Amniotic stem cell (primary cell): ENCODE measurements at regions not wholly inside any gene's neighbourhood (a gene's known extent, or its start where the extent isn't known, plus 50 kb on each side); places are given as distances from the start of the nearest gene placed in this dataset.

Experiments used
- DNase-seq: peaks from one replicate; lab custom pipeline; 2025; lab: John Stamatoyannopoulos, UW

DNA sequence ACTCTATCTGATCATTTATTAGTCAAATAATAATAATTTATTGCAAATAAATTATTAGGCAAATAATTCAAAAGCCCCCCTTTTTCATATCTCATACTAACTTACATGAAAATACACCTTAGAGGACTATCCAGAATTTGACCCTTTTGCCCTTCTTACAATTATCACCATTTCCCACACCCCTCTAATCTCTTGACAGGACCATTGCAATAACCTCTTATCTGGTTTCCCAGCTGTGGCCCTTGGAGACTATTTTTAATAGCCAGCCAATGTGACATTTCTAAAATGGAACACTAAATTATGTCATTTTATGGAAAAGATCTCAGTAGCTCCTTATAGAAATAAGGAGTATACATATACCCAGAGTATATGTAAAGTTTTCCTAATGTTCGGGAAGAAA, 588.4 kb upstream of the COX7C start:
- no peak for DNase-seq

DNA sequence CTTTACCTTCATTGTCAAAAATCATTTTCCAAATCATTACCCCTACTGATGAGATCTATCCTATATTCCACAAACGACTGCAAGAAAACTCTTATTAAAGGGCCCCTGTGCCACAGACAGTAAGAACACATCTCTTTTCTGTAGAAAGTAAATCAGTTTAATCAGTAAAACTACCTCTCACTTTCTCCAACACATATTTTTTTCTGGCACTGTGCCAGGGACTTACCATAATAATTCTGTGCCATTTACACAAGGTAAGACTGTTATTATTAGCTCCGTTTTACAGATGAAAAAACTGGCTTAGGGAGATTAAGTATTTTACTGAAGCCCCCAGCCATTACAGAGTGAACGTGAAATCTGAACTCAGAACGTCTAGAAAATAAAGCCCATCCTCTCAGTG, 587.0 kb upstream of the COX7C start:
- DNase-seq: no peak

DNA sequence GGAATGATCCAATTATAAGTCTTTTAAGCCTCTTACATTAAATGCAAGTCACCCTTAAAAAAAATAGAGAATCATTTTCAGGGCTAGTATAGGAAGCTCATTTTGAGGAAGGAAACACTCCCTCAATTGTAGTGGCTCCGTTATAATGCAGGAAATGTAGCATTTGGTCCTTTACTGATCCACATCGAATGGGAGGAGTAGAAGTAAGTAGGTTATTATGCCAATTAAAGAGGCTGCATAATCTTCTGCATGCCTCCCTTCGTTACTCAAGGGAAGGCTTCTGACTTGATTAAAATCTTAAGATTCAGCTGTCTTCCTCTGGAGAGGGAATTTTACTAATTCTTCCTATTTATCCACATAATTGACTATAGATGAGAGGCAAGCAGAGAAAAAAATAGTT, 579.2 kb upstream of the COX7C start:
- DNase-seq: no peak

DNA sequence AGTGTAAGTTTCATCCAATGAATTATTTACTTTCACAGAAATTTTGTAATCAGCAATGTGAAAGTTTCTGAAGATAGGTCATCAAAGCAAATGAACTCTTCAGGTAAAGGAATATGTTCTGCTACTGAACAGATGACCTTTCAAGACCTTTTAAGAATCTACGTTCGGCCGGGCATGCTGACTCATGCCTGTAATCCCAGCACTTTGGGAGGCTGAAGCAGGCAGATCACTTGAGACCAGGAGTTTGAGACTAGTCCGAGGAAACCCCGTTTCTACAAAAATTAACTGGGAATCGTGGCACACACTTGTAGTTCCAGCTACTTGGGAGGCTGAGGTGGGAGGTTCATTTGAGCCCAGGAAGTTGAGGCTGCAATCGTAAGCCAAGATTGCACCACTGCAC, 578.4 kb upstream of the COX7C start:
- no peak for DNase-seq

DNA sequence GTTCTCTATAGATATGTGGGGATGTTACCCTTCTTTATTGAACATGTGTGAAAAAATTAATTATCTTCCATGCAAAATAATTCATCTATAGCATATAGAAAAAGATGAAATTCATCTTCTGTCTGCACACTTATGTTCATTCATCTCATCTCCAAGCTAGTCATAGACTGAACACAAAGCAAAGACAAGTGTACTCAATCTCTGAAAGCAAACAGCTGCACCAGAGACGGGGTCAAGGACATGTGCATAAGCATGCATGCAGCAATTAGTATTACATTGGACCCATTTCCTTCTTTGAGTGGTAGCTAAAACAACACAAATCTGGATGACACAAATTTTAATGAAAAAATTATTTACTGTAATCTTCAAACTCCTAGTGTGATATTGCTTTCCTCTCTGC, 547.0 kb upstream of the COX7C start:
- no peak for DNase-seq

DNA sequence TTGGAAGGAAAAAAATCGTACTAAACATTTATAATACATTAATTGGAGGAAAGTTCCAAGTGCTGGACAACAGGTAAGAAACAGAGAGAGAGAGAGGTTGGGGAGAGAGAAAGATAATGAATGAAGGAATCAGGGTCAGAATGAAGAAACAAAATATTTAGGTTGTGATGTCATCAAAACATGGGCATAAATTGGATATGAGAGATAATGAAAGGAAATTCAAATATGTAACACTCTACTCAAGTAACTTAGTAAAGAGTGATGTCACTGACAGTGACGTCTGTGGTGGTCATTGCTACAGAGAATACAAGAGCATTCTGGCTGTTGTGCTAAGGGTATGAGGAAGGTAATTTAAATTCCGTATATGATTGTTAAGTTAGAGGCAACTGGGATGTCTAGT, 543.4 kb upstream of the COX7C start:
- no peak for DNase-seq

DNA sequence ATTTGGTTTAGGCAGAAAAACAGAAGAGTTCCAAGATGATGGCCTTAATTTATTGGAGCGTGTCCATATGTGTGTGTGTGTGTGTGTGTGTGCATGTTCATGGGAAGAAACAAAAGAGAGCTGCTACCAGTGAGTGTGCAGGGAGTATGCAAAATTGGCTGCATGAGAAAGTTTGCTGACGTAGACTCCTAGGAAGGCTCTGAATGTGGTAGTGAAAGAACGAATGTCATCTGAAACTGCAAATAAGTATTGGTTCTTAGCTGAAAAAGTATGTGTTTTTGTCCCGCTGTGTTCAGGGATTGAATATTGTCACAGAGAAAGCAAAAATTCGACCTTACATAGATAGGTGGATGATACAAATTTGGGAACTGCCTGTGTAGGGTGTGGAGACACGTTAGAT, 542.6 kb upstream of the COX7C start:
- DNase-seq: no peak

DNA sequence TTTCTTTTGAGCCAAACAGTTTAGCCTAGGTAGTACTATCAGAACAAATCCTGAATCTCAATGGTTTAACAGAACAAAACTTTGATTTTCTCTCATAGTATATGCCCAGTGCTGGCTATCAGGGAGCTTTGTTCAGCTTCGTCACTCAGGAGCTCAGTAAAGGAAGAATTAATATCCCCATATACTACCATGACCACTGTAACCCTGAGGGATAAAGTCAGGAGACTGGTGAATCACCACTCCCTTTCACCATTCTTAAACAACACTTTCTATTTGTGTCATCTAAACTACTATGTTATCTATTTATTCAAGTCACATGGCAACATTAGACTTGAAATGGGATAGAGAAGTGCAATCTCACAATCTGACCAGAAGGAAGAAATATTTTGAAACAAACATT, 522.6 kb upstream of the COX7C start:
- DNase-seq: no peak

DNA sequence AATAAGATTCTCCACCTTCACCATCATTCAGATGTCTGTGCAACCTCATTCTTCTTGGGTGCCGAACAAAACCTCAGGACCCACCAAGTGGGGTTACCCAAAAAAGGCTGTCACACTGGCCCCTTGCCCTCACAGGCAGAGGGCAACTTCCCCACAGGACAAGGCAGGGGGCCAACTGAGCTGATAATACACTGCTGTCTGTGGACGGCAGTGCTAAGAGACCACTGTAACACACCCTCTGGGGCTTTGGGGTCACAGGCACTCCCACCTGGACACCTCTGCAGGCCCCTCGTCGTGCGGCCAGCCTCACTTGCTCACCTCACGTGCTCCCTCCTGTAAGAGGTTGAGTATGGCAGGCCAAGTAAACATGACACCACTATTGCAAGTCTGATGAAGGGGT, 515.8 kb upstream of the COX7C start:
- DNase-seq: no peak

DNA sequence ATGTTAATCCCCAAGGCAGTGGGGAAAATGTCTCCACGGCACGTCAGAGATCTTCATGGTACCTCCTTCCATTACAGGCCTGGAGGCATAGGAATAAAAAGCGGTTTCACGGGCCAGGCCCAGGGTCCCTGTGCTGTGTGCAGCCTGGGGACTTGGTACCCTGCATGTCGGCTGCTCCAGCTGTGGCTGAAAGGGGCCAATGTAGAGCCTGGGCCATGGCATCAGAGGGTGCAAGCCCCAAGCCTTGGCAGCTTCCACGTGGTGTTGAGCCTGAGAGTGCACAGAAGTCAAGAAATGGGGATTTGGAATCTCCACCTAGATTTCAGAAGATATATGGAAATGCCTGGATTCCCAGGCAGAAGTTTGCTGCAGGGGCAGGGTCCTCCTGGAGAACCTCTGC, 508.9 kb upstream of the COX7C start:
- DNase-seq: no peak

DNA sequence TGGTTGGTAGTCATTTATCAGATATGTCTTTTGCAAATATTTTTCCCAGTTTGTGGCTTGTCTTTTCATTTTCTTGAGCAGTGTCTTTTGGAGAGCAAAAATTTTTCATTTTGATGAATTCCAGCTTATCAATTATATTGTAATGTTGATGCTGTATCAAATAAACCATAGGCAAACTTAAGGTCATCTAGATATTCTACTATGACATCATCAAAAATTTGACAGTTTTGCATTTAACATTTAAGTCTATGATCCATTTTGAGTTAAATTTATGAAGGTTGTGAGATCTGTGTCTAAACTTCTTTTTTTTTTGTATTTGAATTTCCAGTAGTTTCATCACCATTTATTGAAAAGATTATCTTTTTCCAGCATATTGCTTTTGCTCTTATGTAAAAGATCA, 505.5 kb upstream of the COX7C start:
- no peak for DNase-seq

DNA sequence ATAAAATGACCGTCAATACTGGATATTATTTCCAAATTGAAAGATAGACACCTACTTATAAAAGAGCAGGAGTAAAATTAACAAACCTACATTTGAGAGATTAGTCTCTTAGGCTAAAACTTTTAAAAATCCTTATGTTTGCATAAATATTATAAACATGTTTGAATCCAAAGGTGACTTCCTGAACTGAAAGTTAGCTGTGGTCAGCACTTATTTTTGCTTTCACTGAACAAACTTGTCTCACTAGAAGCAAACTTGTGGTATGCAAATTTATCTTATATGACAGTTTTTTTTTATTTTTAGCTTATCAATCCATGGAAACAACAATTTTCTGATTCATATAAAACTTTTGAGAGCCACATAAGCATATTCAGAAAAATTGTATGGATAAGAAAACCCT, 502.6 kb upstream of the COX7C start:
- no peak for DNase-seq

DNA sequence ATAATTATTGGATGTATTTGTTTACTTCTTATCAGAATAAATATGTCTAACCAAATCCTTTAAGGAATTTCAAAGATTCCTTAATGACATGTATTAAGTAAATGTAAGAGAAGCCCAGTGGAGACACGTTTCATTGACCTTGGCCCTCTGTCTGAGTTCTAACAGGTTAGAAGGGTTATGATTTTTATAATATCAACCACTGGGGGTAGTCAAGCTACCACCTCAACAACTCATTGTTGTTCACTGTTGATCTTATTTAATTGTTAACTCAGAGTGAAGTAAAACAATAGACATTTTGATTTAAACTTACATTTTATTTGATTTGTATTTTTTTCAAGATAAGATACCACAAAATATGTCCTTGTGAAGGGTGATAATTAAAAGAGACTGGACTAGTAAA, 499.2 kb upstream of the COX7C start:
- no peak for DNase-seq

DNA sequence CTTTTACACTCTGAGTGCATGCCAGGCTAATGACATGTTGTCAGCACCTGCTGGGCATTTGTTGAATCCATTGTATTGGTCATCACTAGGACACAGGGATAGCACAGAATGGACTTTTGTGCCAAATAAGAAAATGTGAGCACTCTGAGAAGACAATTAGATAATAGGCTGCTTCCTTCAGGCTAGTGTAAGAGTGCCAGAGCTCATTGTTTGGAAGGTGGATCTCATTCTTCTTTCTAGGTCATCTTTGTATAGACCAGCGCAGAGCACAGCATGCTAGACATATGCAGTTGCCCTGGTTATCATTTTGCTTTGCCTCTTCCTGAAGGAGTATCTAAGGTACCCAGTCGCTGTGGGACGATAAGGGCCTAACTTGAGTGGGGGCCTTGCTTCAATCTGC, 493.4 kb upstream of the COX7C start:
- DNase-seq: no peak

DNA sequence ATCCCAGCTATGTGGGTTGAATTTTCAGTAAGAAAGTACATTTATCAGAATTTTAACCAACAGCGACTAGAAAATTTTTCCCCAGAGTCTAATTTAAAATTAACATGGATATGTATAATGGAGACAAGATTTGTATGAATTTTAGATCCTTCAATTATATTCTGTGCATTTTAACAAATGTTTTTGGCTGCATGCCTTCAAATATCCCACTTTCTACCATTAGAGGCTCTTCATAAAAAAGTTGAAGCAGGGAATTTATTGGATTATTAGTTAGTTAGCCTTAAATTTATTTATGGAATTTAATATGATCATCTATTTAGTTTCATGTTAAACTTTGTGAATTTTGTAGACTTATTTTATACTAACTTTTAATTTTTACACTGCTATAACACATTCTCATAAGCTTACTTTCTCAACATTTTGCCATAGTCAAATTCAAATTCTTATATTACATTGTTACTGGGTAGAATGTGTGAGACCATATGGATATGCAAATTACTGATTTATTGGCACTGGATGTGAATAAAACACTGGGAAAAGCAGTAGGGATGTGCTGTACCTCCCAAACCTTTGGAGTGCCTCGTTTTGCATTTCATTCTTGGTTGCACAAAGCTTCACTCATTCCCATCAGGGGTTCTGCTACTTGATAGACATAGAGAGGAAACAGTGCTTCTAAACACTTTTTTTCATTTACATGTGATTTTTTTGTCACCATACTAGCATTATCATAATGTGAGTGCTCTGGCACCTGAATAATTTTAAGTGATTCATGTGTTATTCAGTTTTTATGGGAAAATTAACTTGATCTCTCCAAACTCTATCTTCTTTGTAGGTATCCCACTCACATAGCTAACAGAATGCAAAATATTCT, 491.8 kb upstream of the COX7C start:
- DNase-seq: no peak

DNA sequence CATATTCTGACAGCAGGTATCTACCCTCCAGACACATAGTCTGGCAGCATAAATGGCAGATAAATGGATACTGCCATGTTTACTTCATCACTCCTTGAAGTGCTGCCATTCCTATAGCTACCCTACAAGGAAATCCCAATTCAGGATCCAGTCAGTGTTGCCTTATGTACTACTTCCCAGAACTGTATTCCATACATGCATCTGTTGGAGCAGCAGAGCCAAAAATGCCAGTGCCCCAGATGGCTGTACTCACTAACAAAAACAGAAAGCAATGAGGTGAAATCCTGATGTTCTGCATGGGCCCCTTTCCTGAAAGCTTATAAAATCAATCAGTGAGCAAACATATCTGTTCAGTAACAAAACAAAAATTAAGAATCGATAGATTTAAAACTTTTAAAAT, 490.0 kb upstream of the COX7C start:
- DNase-seq: no peak

DNA sequence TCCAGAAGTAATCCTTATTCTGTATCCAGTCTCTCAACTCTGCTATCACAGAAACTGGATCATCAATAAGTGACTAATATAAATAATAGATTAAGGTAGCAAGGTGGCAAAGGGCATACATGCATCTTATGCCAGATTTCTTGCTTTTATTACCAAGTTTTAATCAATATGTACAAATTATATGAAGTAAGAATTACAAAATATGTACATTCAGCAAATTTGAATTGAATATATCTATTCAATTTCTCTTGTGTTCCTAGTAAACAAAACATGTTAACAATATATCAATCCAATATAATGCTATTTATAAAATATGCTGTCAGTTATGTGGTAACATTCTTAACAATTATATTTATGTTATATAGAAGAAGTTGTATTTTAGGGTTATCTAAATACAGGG, 488.7 kb upstream of the COX7C start:
- no peak for DNase-seq

DNA sequence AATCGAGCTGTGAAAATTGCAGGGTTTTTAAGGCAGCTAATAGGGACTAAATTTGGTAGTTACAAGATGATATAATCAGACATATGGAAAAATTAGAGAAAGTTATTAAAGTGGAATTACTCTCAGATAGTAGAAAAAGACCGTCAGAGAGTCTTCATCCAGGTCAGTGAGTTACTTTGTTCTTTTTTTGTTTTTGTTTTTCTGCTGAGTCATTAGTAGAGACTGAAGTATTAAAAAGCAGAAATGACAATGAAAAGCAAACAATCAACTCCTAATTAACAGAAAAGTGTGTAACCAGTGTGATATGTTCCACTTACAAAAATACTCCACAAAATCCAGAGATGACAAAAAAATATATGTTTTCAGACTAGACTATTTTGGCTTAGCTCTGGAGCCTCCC, 480.4 kb upstream of the COX7C start:
- DNase-seq: no peak

DNA sequence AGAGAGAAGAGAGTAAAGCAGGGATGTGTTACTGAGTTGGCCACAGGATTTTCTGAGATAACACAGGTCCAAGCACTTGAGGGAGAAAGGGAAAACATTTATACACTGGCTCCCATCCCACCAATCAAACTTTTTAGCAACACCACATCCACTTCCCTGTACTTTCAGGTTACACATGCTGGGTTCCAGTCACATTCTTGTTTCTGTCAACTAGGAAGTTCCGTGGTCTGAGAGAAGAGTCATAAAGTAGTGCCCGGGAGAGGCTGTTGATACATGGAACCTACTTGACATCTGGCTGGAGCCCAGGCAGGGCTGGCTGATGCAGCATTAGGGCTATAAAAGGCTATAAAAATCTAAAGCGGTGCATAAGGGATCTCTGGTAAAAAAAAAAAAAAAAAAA, 473.9 kb upstream of the COX7C start:
- DNase-seq: no peak

DNA sequence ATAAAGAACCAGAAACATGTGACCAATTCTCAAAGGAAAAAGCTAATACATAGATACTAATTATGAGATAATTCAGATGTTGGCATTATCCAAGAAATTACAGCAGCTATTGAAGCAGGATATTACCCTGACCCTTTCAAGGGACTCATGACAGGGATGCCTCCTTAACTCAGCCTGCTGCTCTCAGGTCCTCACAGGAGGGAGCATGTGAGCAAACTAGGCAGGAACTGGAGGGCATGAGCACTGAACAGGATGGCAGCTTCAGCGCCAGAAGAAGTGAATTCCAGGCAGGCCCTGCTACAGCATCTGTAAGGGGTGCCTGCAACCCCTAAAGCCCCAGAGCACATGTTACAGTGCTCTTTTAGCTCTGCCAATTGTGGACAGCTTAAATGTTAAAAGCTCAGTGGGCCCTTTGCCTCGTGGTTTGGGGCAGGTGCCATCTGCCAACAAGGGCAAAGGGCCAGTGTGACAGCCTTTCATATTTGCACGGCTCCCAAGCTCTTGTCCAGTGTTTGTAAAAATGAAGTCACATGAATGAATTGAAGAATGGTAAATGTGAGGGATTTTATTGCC, 464.7 kb upstream of the COX7C start:
- DNase-seq: no peak

DNA sequence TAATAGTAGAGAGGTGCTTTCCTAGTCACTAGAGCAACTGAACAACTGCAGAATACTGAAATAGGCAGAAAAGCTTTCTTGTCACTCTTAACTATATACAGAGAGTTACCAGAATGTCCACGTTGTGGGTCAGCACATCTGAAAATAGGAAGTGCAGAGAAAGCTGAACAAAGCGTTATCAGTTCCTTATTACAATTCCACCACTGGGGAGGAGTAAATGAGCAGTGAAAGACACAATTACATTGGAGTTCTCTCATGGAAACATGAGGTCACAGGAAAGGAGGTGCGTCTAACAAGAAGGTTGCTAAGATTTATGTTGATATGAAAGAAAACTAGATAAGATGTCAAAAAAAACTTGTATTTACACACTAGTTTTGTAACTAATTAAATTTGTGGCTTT, 461.9 kb upstream of the COX7C start:
- DNase-seq: no peak

DNA sequence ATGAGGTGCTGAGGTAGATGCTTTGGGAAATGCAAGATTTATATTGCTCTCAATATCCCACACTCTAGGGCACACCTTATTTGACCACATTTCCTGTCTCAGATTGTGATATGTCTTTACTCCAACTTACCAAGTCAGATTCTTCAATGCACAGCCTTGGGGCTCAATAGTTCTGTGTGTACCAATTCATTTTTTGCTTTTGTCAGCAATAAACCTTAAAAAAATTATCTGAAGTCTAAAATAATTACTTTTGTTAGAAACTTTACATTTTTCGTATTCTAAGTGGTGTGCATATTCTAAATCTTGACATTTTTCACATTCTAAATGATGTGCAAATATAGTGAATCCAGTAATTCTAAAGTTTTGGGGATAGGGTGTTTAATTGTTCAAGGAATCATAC, 447.5 kb upstream of the COX7C start:
- no peak for DNase-seq

DNA sequence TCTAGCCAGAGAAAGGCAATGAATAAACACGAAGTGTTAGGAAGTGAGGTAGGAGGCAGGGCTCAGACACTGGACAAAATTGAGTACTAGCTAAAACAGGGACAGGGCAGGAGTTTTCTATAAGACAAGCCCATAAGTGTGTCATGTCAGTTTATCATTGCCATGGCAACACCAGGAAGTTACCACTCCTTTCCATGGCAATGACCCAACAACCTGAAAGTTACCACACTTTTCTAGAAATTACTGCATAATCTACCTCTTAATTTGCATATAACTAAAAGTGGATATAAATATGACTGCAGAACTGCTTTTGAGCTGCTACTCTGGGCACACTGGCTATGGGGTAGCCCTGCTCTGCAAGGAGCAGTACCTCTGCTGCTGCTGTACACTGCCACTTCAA, 442.5 kb upstream of the COX7C start:
- no peak for DNase-seq

DNA sequence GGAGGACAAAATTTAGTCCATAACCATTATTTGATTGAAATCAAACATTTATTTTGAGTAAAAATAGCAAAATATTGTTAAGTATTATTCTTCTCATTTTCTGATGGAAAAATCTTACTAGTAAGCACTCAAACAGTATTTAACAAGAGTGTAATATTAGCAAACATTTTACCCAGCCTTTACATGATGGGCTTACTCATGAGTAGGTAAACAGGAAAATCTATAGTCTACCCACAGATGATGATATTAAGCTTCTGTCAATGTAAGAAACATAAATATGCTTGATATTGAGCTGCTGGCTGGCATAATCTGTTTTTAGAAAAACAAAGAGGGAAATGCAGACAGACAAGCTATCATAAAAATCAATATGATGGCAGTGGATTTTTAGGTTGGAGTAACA, 418.5 kb upstream of the COX7C start:
- no peak for DNase-seq
